ENCODE measurements at regions not wholly inside any gene's neighbourhood (a gene's known extent, or its start where the extent isn't known, plus 50 kb on each side); places are given as distances from the start of the nearest gene placed in this dataset.

DNA sequence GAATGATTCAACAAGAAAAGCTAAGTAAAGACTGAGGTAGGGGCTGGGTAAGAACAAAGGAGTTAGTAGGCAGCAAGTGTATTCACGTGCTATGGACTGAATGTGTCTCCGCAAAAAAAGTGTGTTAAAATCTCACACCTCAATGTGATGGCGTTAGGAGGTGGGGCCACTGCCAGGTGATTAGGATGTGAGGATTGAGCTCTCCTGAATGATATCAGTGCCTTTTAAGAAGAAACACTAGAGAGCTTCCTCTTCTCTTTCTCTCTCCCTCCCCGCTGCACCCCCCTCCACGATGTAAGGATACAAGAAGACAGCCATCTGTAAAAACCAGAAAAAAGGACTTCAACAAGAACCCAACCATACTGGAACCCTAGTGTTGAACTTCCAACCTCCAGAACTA lies 396.1 kb upstream of the PLXNA2 start:
- H3K27me3 ChIP-seq, result no peaks in the 10 kb centered on the region
- intact Hi-C loops (cut with DNase I), result no loop called here
- DNase-seq (no peak), ATAC-seq (no peak)
- no peak overlapping the region for H3K27ac ChIP-seq
- no peaks in the 10 kb centered on the region for H3K4me1 ChIP-seq
- no peaks in the 10 kb centered on the region for H3K36me3 ChIP-seq
- H3K9me3 ChIP-seq, result no peaks in the 10 kb centered on the region
- TF ChIP-seq, protein P1, sequence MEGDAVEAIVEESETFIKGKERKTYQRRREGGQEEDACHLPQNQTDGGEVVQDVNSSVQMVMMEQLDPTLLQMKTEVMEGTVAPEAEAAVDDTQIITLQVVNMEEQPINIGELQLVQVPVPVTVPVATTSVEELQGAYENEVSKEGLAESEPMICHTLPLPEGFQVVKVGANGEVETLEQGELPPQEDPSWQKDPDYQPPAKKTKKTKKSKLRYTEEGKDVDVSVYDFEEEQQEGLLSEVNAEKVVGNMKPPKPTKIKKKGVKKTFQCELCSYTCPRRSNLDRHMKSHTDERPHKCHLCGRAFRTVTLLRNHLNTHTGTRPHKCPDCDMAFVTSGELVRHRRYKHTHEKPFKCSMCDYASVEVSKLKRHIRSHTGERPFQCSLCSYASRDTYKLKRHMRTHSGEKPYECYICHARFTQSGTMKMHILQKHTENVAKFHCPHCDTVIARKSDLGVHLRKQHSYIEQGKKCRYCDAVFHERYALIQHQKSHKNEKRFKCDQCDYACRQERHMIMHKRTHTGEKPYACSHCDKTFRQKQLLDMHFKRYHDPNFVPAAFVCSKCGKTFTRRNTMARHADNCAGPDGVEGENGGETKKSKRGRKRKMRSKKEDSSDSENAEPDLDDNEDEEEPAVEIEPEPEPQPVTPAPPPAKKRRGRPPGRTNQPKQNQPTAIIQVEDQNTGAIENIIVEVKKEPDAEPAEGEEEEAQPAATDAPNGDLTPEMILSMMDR (IDR thresholded peaks at IDR 0.05), result no peak
- H3K4me3 ChIP-seq, result no peak overlapping the region

DNA sequence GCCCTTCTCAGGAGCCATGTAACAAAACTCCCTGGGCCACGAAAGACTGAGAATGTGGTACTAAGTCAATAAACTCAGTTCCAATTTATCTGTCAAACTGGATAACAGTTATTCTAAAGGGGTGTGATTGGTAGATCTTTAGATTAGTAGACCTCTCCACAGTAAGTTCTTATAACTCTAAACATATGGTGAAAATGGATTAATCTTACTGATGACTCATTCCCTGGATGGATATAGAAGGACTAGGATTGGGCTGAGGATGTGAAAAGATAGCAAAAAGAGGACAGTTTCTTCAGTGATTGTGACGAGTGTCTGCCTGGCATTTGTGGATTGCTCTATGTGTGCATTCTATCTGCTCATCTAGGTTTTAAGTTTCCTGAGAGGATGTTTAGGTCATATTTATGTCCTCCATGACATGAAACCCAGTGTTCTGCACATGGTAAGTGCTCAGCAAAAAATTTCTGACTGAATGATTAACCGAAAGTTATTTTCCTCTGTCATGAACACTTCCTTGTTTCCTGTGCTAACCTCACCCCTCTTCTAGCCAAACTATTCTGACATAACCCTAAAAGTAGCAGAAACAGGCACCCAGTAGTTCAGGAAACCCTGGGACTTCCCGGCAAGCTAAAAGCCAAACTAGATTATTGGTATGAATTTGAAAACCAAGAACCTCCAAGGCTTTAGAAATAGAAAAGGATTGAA lies 397.5 kb upstream of the PLXNA2 start:
- H3K27me3 ChIP-seq, result no peaks in the 10 kb centered on the region
- no peak for DNase-seq
- no peaks in the 10 kb centered on the region for H3K9me3 ChIP-seq
- H3K27ac ChIP-seq, result no peak overlapping the region
- intact Hi-C loops (cut with DNase I), result no loop called here
- TF ChIP-seq, protein P1 (IDR thresholded peaks at IDR 0.05), result no peak
- no peaks in the 10 kb centered on the region for H3K4me1 ChIP-seq
- no peaks in the 10 kb centered on the region for H3K36me3 ChIP-seq
- no peak for ATAC-seq
- H3K4me3 ChIP-seq, result no peak overlapping the region

DNA sequence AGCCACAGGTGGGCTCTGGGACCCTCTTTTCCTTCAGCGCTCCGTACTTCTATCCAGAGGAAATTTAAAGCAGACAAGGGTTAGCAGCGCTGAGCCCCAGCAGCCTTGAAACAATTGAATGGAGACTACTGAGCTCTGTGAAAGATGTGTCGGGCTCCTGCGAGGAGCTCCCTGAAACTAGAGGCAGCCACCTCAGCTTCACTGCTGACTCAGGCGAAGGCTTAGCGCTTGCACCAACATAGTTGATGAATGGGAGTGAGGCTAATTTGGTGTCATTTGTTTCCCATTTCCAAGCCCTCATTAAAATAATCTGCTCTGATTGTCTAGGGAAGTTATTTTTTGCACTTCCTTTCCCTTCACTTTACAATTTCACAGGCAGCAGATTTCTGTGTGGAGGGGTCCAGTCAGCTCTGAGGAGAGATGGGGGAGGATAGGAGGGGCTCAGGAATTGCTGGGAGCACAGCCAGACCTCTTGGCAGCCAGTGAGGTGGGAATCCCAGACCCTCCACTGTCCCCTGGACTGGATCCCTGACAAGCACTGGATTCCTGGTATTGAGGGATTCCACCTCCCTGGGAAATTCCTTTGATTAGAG lies 398.9 kb upstream of the PLXNA2 start:
- H3K9me3 ChIP-seq, result no peaks in the 10 kb centered on the region
- intact Hi-C loops (cut with DNase I), result no loop called here
- DNase-seq (peak in 1 of 4 donors; percentile 12), ATAC-seq (no peak)
- H3K36me3 ChIP-seq, result no peaks in the 10 kb centered on the region
- no peaks in the 10 kb centered on the region for H3K27me3 ChIP-seq
- TF ChIP-seq, protein P1 (IDR thresholded peaks at IDR 0.05), result no peak
- no peak overlapping the region for H3K27ac ChIP-seq
- H3K4me3 ChIP-seq, result no peak overlapping the region
- H3K4me1 ChIP-seq, result no peaks in the 10 kb centered on the region

DNA sequence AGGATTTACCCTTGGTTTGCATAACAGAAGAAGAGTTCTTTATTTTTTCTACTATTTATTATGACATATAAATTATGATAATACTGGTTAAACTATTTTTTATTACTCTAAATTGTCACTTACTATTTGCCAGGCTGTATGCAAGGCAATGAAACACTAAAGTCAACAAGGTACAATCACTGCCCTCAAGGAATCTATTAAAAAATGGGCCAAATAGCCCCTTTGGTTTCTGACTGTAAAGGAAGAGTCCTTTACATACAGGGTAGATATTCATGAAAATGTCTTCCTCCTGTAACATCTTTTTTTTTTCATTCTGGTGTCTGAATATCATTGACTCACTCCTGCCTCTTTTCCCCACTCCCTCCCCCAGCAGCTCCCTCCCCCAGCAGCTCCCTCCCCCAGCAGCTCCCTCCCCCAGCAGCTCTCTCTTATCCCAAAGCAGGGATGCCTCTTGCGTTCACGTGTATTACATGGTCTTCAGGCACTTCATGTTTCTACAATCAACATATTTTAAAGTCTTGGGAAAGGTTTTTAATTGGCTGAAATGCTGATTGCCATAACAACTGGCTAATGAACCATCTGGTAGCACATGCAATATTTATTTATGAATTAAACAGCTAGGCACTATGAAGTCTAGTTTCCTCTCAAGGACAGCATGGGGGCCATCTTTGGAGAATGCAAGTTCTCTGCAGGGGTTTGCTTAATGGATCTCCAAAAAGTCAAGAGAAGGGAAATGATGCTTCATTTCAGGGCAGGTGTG lies 400.4 kb upstream of the PLXNA2 start:
- H3K4me3 ChIP-seq, result no peak overlapping the region
- H3K27ac ChIP-seq, result no peak overlapping the region
- ATAC-seq, result no peak
- no peak for DNase-seq
- H3K4me1 ChIP-seq, result no peaks in the 10 kb centered on the region
- H3K36me3 ChIP-seq, result no peaks in the 10 kb centered on the region
- intact Hi-C loops (cut with DNase I), result no loop called here
- no peaks in the 10 kb centered on the region for H3K27me3 ChIP-seq
- no peaks in the 10 kb centered on the region for H3K9me3 ChIP-seq
- TF ChIP-seq, protein P1 (IDR thresholded peaks at IDR 0.05), result no peak

DNA sequence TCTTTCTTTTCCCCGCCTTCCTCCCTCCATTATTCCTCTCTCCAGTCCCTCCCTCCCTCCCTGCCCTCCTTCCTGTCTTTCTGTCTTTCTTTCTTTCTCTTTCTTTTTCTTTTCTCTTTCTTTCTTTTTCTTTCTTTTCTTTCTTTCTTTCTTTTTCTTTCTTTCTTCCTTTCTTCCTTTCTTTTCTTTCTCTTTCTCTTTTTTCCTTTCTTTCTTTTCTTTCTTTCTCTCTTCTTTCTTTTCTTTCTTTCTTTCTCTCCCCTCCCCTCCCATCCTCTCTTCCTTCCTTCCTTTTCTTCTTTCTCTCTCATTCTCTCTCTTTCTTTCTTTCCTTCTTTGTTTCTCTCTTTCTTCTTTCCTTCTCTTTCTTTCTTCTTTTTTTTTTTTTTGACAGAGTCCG lies 402.2 kb upstream of the PLXNA2 start:
- no peak overlapping the region for H3K27ac ChIP-seq
- TF ChIP-seq, protein P1 (IDR thresholded peaks at IDR 0.05), result no peak
- H3K4me1 ChIP-seq, result no peaks in the 10 kb centered on the region
- intact Hi-C loops (cut with DNase I), result no loop called here
- no peaks in the 10 kb centered on the region for H3K36me3 ChIP-seq
- H3K27me3 ChIP-seq, result peaks cover 0 to 7% of the 10 kb centered on the region in 2 donors
- no peak overlapping the region for H3K4me3 ChIP-seq
- ATAC-seq (no peak), DNase-seq (no peak)
- no peaks in the 10 kb centered on the region for H3K9me3 ChIP-seq

Measured in left lung (tissue), 4 donors.